IPS DF 6.9 (cell line): ENCODE measurements at regions not wholly inside any gene's neighbourhood (a gene's known extent, or its start where the extent isn't known, plus 50 kb on each side); places are given as distances from the start of the nearest gene placed in this dataset.

ENCODE experiments used
- DNase-seq: peaks from one replicate; pipeline ENCODE4 v3.0.0-alpha.2; 2013; ENCODE audit warnings: low read depth, low spot score
- H3K27ac ChIP-seq: one replicate; pipeline ENCODE4 v1.5.1; 2013; ENCODE audit warnings: low read length, control low read depth
- H3K27me3 ChIP-seq: 2 replicates; pipeline ENCODE4 v1.6.1; 2013; ENCODE audit warnings: mild to moderate bottlenecking, low read length; ENCODE audit not compliant: control insufficient read depth, insufficient read depth
- H3K36me3 ChIP-seq: 2 replicates; pipeline ENCODE4 v1.6.1; 2013; ENCODE audit warnings: low read length; ENCODE audit not compliant: control insufficient read depth, insufficient read depth
- H3K4me1 ChIP-seq: 2 replicates; pipeline ENCODE4 v1.6.1; 2013; ENCODE audit warnings: low read length; ENCODE audit not compliant: control insufficient read depth, insufficient read depth
- H3K4me3 ChIP-seq: 2 replicates; pipeline ENCODE4 v1.5.1; 2013; ENCODE audit warnings: mild to moderate bottlenecking, low read length
- H3K9me3 ChIP-seq: 2 replicates; pipeline ENCODE4 v1.6.1; 2013; ENCODE audit warnings: low read length, inconsistent platforms; ENCODE audit not compliant: control insufficient read depth, insufficient read depth
- WGBS: extraction: QIAGEN DNeasy Blood & Tissue Kit; methylation state at CpG from one replicate; pipeline ENCODE4 v1.1.7; 2013; ENCODE audit warnings: mixed read lengths, missing lambda C conversion rate; ENCODE audit not compliant: insufficient read length, insufficient coverage; 5-methylcytosine and 5-hydroxymethylcytosine counted together

GRCh38 chr1:182120411-182121258 is 59.1 kb upstream of the ZNF648 start:
- Histone ChIP-seq H3K36me3 (no peaks in the 10 kb centered on the region), H3K27me3 (no peaks in the 10 kb centered on the region), H3K27ac (no peak overlapping the region), H3K4me1 (no peaks in the 10 kb centered on the region), H3K9me3 (no peaks in the 10 kb centered on the region), H3K4me3 (no peak overlapping the region)
- no CpG with 5 or more reads among the region's 17 CpGs for WGBS
- no peak for DNase-seq

- WGBS = no CpG with 5 or more reads among the region's 7 CpGs
These were observed 58.1 kb upstream of the ZNF648 start for GRCh38 chr1:182119631-182120030.

GRCh38 chr1:182118851-182119250 is 57.3 kb upstream of the ZNF648 start:
- H3K4me3 ChIP-seq = no peak overlapping the region
- no peak for DNase-seq
- no peaks in the 10 kb centered on the region for H3K4me1 ChIP-seq
- H3K27me3 ChIP-seq = no peaks in the 10 kb centered on the region
- no peaks in the 10 kb centered on the region for H3K36me3 ChIP-seq
- no peak overlapping the region for H3K27ac ChIP-seq
- H3K9me3 ChIP-seq = no peaks in the 10 kb centered on the region

More at GRCh38 chr1:182119631-182120030, 58.1 kb upstream of the ZNF648 start:
- Histone ChIP-seq H3K36me3 (no peaks in the 10 kb centered on the region), H3K4me1 (no peaks in the 10 kb centered on the region), H3K27ac (no peak overlapping the region), H3K9me3 (no peaks in the 10 kb centered on the region), H3K4me3 (no peak overlapping the region), H3K27me3 (no peaks in the 10 kb centered on the region)
- no peak for DNase-seq

- DNase-seq = no peak
- H3K27ac ChIP-seq = no peak overlapping the region
- no peaks in the 10 kb centered on the region for H3K9me3 ChIP-seq
- no peak overlapping the region for H3K4me3 ChIP-seq
- H3K36me3 ChIP-seq = no peaks in the 10 kb centered on the region
- no CpG with 5 or more reads among the region's 9 CpGs for WGBS
- no peaks in the 10 kb centered on the region for H3K27me3 ChIP-seq
- no peaks in the 10 kb centered on the region for H3K4me1 ChIP-seq
These were observed 53.1 kb upstream of the ZNF648 start for GRCh38 chr1:182114627-182115023.

GRCh38 chr1:182113879-182114626 is 52.5 kb upstream of the ZNF648 start:
- no peak overlapping the region for H3K27ac ChIP-seq
- H3K27me3 ChIP-seq = no peaks in the 10 kb centered on the region
- no CpG with 5 or more reads among the region's 9 CpGs for WGBS
- H3K9me3 ChIP-seq = no peaks in the 10 kb centered on the region
- DNase-seq = no peak
- H3K36me3 ChIP-seq = no peaks in the 10 kb centered on the region
- H3K4me3 ChIP-seq = no peak overlapping the region
- no peaks in the 10 kb centered on the region; the same call in 1 of the 2 replicates for H3K4me1 ChIP-seq

- no peak for DNase-seq
- no peaks in the 10 kb centered on the region for H3K9me3 ChIP-seq
- no CpG with 5 or more reads among the region's 5 CpGs for WGBS
- no peaks in the 10 kb centered on the region; the same call in 1 of the 2 replicates for H3K4me1 ChIP-seq
- H3K27ac ChIP-seq = no peak overlapping the region
- H3K27me3 ChIP-seq = no peaks in the 10 kb centered on the region
- H3K36me3 ChIP-seq = no peaks in the 10 kb centered on the region
- H3K4me3 ChIP-seq = no peak overlapping the region
These were observed 50.0 kb upstream of the ZNF648 start for GRCh38 chr1:182111496-182111895.
